CD4-positive, CD25-positive, alpha-beta regulatory T cell (primary cell): ENCODE measurements at regions not wholly inside any gene's neighbourhood (a gene's known extent, or its start where the extent isn't known, plus 50 kb on each side); places are given as distances from the start of the nearest gene placed in this dataset.

Experiments used
- ATAC-seq, 2 donors: fragments of 150-1000 bp; cut with Tn5 transposase; one replicate each; pipeline ENCODE4 v1.10.0; 2021; ENCODE audit warnings: low read depth in 2 of 2, moderate number of reproducible peaks in 2 of 2, moderate library complexity in 1 of 2
- DNase-seq, 3 donors: peaks; one replicate each; pipeline versions ENCODE4 v3.0.0 to v3.0.0-alpha.2; 2012 to 2022; ENCODE audit warnings: mixed read lengths in 1 of 3
- H3K27ac ChIP-seq: one replicate; pipeline ENCODE4 v1.7.0; 2013; ENCODE audit warnings: mild to moderate bottlenecking, low read length; ENCODE audit not compliant: insufficient read depth, poor library complexity, severe bottlenecking
- H3K27me3 ChIP-seq: one replicate; pipeline ENCODE4 v1.7.0; 2013; ENCODE audit warnings: low read length; ENCODE audit not compliant: control insufficient read depth, insufficient read depth
- H3K36me3 ChIP-seq: one replicate; pipeline ENCODE4 v1.7.0; 2013; ENCODE audit warnings: mild to moderate bottlenecking, low read length, moderate library complexity; ENCODE audit not compliant: control insufficient read depth, insufficient read depth
- H3K4me1 ChIP-seq: 2 replicates; pipeline ENCODE4 v1.7.0; 2013; ENCODE audit warnings: mild to moderate bottlenecking, low read length; ENCODE audit not compliant: insufficient read depth, control insufficient read depth, poor library complexity, severe bottlenecking
- H3K4me3 ChIP-seq: one replicate; pipeline ENCODE4 v1.7.0; 2013; ENCODE audit warnings: low read depth, mild to moderate bottlenecking, low read length, moderate library complexity
- H3K9me3 ChIP-seq, 2 experiments: 1 replicate in 1 of 2; 2 replicates in 1 of 2; pipeline ENCODE4 v1.7.0; 2013; ENCODE audit warnings: low read length in 2 of 2, mild to moderate bottlenecking in 1 of 2, moderate library complexity in 1 of 2; ENCODE audit not compliant: control insufficient read depth in 2 of 2
- H3K27ac Mint-ChIP-seq, 3 donors: one replicate each; pipeline ENCODE4 v1.8.0; 2020 to 2022; ENCODE audit warnings: mild to moderate bottlenecking in 3 of 3, mixed read lengths in 3 of 3, moderate library complexity in 2 of 3
- H3K27me3 Mint-ChIP-seq: one replicate; pipeline ENCODE4 v1.8.0; 2022; ENCODE audit warnings: mild to moderate bottlenecking, mixed read lengths
- H3K36me3 Mint-ChIP-seq: one replicate; pipeline ENCODE4 v1.8.0; 2020; ENCODE audit warnings: mixed read lengths
- H3K4me1 Mint-ChIP-seq, 4 donors: one replicate each; pipeline ENCODE4 v1.8.0; 2020 to 2022; ENCODE audit warnings: mixed read lengths in 4 of 4, mild to moderate bottlenecking in 1 of 4
- H3K4me3 Mint-ChIP-seq, 4 donors: one replicate each; pipeline ENCODE4 v1.8.0; 2020 to 2022; ENCODE audit warnings: mild to moderate bottlenecking in 4 of 4, mixed read lengths in 4 of 4, moderate library complexity in 3 of 4
- H3K9me3 Mint-ChIP-seq, 7 donors: one replicate each; pipeline ENCODE4 v1.8.0; 2020 to 2022; ENCODE audit warnings: mixed read lengths in 7 of 7, mild to moderate bottlenecking in 3 of 7, moderate library complexity in 2 of 7

- Histone ChIP-seq H3K36me3 (no peaks in the 10 kb centered on the region), H3K27me3 (no peaks in the 10 kb centered on the region), H3K4me3 (no peak overlapping the region), H3K27ac (no peak overlapping the region), H3K9me3 (no peaks in the 10 kb centered on the region), H3K4me1 (no peaks in the 10 kb centered on the region)
- Mint-ChIP-seq H3K27me3 (no peaks in the 10 kb centered on the region), H3K4me1 (no peaks in the 10 kb centered on the region), H3K9me3 (peaks cover 0 to 20% (median 4%) of the 10 kb centered on the region in 7 donors), H3K36me3 (no peaks in the 10 kb centered on the region), H3K27ac (no peak overlapping the region), H3K4me3 (no peak overlapping the region)
- DNase-seq (no peak), ATAC-seq (no peak)
Measured at GRCh38 chr4:170748975-170749374, 659.2 kb upstream of the AADAT start.

GRCh38 chr4:170743633-170744032 lies 653.9 kb upstream of the AADAT start:
- no peak for ATAC-seq
- Mint-ChIP-seq H3K4me1 (no peaks in the 10 kb centered on the region), H3K36me3 (no peaks in the 10 kb centered on the region), H3K27ac (no peak overlapping the region), H3K4me3 (no peak overlapping the region), H3K27me3 (no peaks in the 10 kb centered on the region), H3K9me3 (peaks cover 0 to 12% (median 4%) of the 10 kb centered on the region in 7 donors)
- DNase-seq = no peak
- Histone ChIP-seq H3K27me3 (no peaks in the 10 kb centered on the region), H3K36me3 (no peaks in the 10 kb centered on the region), H3K27ac (no peak overlapping the region), H3K4me1 (no peaks in the 10 kb centered on the region), H3K9me3 (no peaks in the 10 kb centered on the region), H3K4me3 (no peak overlapping the region)

GRCh38 chr4:170741856-170742255 lies 652.1 kb upstream of the AADAT start:
- no peak overlapping the region for H3K27ac Mint-ChIP-seq
- no peaks in the 10 kb centered on the region for H3K4me1 ChIP-seq
- no peak overlapping the region for H3K4me3 ChIP-seq
- no peaks in the 10 kb centered on the region for H3K36me3 ChIP-seq
- H3K27me3 Mint-ChIP-seq = no peaks in the 10 kb centered on the region
- H3K27me3 ChIP-seq = no peaks in the 10 kb centered on the region
- H3K4me1 Mint-ChIP-seq = no peaks in the 10 kb centered on the region
- no peak overlapping the region for H3K4me3 Mint-ChIP-seq
- no peak overlapping the region for H3K27ac ChIP-seq
- peaks cover 0 to 12% (median 5%) of the 10 kb centered on the region in 7 donors for H3K9me3 Mint-ChIP-seq
- DNase-seq = no peak
- H3K9me3 ChIP-seq = no peaks in the 10 kb centered on the region
- no peak for ATAC-seq
- H3K36me3 Mint-ChIP-seq = no peaks in the 10 kb centered on the region

- Mint-ChIP-seq H3K36me3 (no peaks in the 10 kb centered on the region), H3K4me3 (no peak overlapping the region), H3K27me3 (no peaks in the 10 kb centered on the region), H3K9me3 (peaks cover 0 to 10% (median 0%) of the 10 kb centered on the region in 7 donors), H3K4me1 (no peaks in the 10 kb centered on the region), H3K27ac (no peak overlapping the region)
- DNase-seq = no peak
- Histone ChIP-seq H3K4me3 (no peak overlapping the region), H3K4me1 (no peaks in the 10 kb centered on the region), H3K36me3 (no peaks in the 10 kb centered on the region), H3K27ac (no peak overlapping the region), H3K9me3 (no peaks in the 10 kb centered on the region), H3K27me3 (no peaks in the 10 kb centered on the region)
- ATAC-seq = no peak
Measured at GRCh38 chr4:170736710-170737109, 647.0 kb upstream of the AADAT start.

- H3K27ac Mint-ChIP-seq = no peak overlapping the region
- H3K27me3 Mint-ChIP-seq = no peaks in the 10 kb centered on the region
- H3K27ac ChIP-seq = no peak overlapping the region
Measured at GRCh38 chr4:170729897-170730296, 640.1 kb upstream of the AADAT start.

GRCh38 chr4:170729236-170729635 lies 639.5 kb upstream of the AADAT start:
- no peak for DNase-seq
- H3K36me3 ChIP-seq = no peaks in the 10 kb centered on the region
- no peak overlapping the region for H3K27ac ChIP-seq
- no peaks in the 10 kb centered on the region for H3K4me1 ChIP-seq
- no peaks in the 10 kb centered on the region for H3K27me3 ChIP-seq
- no peaks in the 10 kb centered on the region for H3K27me3 Mint-ChIP-seq
- peaks cover 0 to 12% (median 4%) of the 10 kb centered on the region in 7 donors for H3K9me3 Mint-ChIP-seq
- H3K9me3 ChIP-seq = no peaks in the 10 kb centered on the region
- H3K27ac Mint-ChIP-seq = no peak overlapping the region
- no peaks in the 10 kb centered on the region for H3K36me3 Mint-ChIP-seq
- ATAC-seq = no peak
- no peak overlapping the region for H3K4me3 Mint-ChIP-seq
- H3K4me1 Mint-ChIP-seq = no peaks in the 10 kb centered on the region
- no peak overlapping the region for H3K4me3 ChIP-seq

More at GRCh38 chr4:170729897-170730296, 640.1 kb upstream of the AADAT start:
- H3K9me3 Mint-ChIP-seq = peaks cover 0 to 12% (median 4%) of the 10 kb centered on the region in 7 donors
- no peak for DNase-seq
- Histone ChIP-seq H3K4me3 (no peak overlapping the region), H3K4me1 (no peaks in the 10 kb centered on the region), H3K36me3 (no peaks in the 10 kb centered on the region), H3K27me3 (no peaks in the 10 kb centered on the region), H3K9me3 (no peaks in the 10 kb centered on the region)
- no peak overlapping the region for H3K4me3 Mint-ChIP-seq
- no peaks in the 10 kb centered on the region for H3K36me3 Mint-ChIP-seq
- ATAC-seq = no peak
- H3K4me1 Mint-ChIP-seq = no peaks in the 10 kb centered on the region

GRCh38 chr4:170724191-170724590 lies 634.4 kb upstream of the AADAT start:
- H3K36me3 ChIP-seq = no peaks in the 10 kb centered on the region

GRCh38 chr4:170723171-170723570 lies 633.4 kb upstream of the AADAT start:
- Mint-ChIP-seq H3K9me3 (peaks cover 0 to 16% (median 4%) of the 10 kb centered on the region in 7 donors), H3K27ac (no peak overlapping the region), H3K4me1 (no peaks in the 10 kb centered on the region), H3K4me3 (no peak overlapping the region), H3K27me3 (no peaks in the 10 kb centered on the region), H3K36me3 (no peaks in the 10 kb centered on the region)
- DNase-seq (no peak), ATAC-seq (no peak)
- Histone ChIP-seq H3K36me3 (no peaks in the 10 kb centered on the region), H3K4me3 (no peak overlapping the region), H3K27ac (no peak overlapping the region), H3K9me3 (no peaks in the 10 kb centered on the region), H3K4me1 (no peaks in the 10 kb centered on the region), H3K27me3 (no peaks in the 10 kb centered on the region)

More at GRCh38 chr4:170724191-170724590, 634.4 kb upstream of the AADAT start:
- H3K27ac Mint-ChIP-seq = no peak overlapping the region
- peaks cover 0 to 16% (median 4%) of the 10 kb centered on the region in 7 donors for H3K9me3 Mint-ChIP-seq
- H3K36me3 Mint-ChIP-seq = no peaks in the 10 kb centered on the region
- no peak overlapping the region for H3K4me3 ChIP-seq
- no peaks in the 10 kb centered on the region for H3K27me3 Mint-ChIP-seq
- H3K4me1 Mint-ChIP-seq = no peaks in the 10 kb centered on the region
- H3K4me1 ChIP-seq = no peaks in the 10 kb centered on the region
- no peak for DNase-seq
- no peak overlapping the region for H3K4me3 Mint-ChIP-seq
- no peaks in the 10 kb centered on the region for H3K27me3 ChIP-seq
- no peak overlapping the region for H3K27ac ChIP-seq
- no peaks in the 10 kb centered on the region for H3K9me3 ChIP-seq
- no peak for ATAC-seq
